ENCODE measurements at regions not wholly inside any gene's neighbourhood (a gene's known extent, or its start where the extent isn't known, plus 50 kb on each side); places are given as distances from the start of the nearest gene placed in this dataset.
A peak's percentile ranks its signal among the peaks of the same experiment; 100 is the strongest.
"Not testable (repeated sequence)": the region's sequence is repeated elsewhere in the genome, so short reads cannot be mapped to it uniquely, and the experiment has no call there.

GRCh38 chr5:15191012-15191411, 309.0 kb upstream of the FBXL7 start:
- DNase-seq, result no peak

- no peak for DNase-seq
Measured at GRCh38 chr5:15183520-15183919, 311.9 kb upstream of the ANKH start.

- no peak for DNase-seq
Measured at GRCh38 chr5:15170173-15170572, 298.6 kb upstream of the ANKH start.

DNA sequence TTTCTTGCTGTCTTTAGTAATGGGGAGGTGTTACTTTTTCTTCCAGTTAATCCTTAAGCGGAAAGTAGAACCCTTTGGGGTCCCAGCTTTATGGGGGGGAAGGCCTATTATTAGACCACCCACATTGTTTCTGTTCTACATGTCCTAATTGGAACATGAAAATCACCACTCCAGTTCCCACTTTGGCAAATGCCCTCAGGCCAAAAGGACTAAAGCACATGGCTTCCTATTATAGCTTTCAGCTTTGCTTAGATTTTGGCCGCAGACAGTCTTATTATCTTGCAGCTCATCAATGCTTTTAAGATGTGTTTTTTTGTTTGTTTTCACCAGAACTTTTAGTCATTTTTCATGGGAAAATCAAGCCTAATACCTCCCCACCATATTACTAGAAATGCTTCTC, 296.8 kb upstream of the ANKH start:
- DNase-seq, result no peak

- DNase-seq, result no peak
Measured at GRCh38 chr5:15160091-15160490, 288.5 kb upstream of the ANKH start.

DNA sequence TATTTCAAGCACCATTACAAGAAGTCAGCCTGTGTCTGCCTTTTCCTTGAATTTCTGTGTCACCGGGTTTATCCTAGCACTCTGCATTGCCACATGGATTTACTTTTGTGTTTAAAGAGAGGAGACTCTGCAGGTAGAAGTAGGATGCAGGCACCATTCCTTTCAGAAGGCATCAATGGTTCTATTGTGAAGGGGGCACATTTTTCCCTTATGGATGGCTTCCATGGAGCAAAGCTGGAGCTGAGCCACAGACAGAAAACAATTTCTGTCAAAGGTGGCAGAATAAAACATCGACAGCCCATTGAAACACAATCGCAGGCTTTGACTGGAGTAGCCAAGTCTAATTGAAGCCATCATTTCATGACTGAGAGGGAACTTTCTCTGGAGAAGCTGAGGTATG, 288.0 kb upstream of the ANKH start:
- no peak for DNase-seq

- no peak for DNase-seq
Measured at GRCh38 chr5:15142458-15142857, 270.9 kb upstream of the ANKH start.

GRCh38 chr5:15137414-15137813, 265.8 kb upstream of the ANKH start:
- no peak for DNase-seq

- no peak for DNase-seq
Measured at GRCh38 chr5:15135661-15136060, 264.1 kb upstream of the ANKH start.

- DNase-seq, result no peak
Measured at GRCh38 chr5:15133456-15133965, 261.9 kb upstream of the ANKH start.

- DNase-seq, result no peak
Measured at GRCh38 chr5:15132816-15133405, 261.3 kb upstream of the ANKH start.

DNA sequence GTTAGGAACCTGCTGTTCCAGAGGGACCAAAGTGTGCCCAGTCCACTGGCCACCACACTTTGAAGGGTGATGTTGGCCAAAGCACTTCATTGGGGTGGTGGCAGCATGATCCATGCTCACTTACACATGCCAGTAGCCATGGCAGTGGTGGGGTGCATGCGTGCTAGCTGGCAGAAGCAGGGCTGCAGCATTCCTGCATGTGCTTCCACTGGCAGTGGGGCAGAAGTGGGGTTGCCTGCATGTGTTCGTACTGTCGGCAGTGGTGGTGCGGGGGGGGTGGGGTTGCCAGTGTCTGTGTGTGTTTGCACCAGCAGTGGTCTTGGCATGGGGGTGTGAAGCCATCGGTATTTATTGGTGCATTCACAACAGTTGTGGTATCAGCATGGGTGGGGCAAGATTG, 260.3 kb upstream of the ANKH start:
- no peak for DNase-seq

DNA sequence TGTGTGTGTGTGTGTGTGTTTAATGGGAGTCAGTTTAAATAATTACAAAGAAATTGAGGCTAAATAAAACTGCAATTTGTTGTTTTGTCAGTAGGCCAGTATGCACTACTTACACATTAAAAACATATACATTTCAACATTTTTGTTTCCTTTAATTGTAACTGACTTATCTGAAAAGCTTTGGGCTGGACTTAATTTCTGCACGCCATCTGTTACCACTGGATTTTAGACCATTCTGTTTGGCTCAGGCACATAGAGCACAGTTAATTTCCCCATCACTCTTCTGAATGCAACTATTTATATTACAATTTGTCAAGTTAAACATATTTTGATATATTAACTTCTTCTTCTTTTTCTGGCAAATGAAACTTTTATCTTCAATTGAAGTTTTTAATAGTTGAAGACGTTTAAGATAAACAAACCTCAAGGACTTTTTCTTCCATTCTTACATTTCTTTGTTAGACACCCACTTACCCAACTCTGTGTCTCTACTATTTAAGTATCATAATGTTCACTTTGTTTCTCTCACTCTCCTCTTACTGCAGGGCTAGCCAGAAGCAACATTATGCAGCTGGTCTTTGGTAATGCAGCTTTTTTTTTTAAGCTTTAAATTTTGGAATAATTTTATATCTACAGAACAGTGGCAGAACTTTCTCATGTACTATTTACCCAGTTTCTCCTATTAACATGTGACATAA, 253.4 kb upstream of the ANKH start:
- no peak for DNase-seq

DNA sequence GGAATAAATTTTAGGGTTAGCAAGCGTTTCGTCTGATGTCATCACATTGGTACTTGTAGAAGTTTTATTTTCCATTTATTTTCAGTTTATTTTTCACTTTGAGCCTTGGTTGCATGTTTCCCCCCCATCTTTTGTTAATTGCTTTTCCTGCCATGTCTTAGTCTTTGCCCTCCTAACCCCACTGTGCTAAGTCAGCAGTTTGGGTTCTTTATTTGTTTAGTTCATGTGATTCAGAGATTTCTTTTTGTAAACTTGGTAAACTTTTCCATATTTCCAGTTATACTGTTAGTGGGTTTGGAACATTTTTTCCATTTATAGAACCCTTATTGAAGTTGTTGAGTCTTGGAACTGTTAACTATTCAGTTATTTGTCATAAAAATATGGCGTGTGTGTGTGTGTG, 252.9 kb upstream of the ANKH start:
- no peak for DNase-seq

- DNase-seq, result no peak
Measured at GRCh38 chr5:15117688-15118087, 246.1 kb upstream of the ANKH start.

- DNase-seq, result no peak
Measured at GRCh38 chr5:15116996-15117395, 245.4 kb upstream of the ANKH start.

- no peak for DNase-seq
Measured at GRCh38 chr5:15106530-15107283, 235.1 kb upstream of the ANKH start.

- DNase-seq, result peak; percentile 29
Measured at GRCh38 chr5:15105799-15106393, 234.3 kb upstream of the ANKH start.

DNA sequence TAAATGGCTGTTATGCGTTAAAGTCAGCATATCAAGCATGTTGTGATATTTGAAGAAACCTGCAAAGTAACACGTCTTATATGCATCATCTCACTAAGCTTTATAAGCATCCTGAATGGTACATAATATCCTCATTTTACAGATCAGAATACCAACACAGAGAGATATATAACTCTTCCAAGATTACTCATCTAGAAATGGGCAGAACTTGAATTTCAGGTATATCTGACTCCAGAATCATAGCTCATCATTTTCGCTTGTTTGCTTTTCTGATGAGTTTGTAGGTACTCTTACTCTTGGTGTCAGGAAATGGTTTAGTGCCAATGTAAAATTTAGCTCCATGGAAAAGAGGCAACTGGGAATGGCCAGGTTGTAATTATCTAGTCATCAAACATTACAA, 232.3 kb upstream of the ANKH start:
- DNase-seq, result no peak

DNA sequence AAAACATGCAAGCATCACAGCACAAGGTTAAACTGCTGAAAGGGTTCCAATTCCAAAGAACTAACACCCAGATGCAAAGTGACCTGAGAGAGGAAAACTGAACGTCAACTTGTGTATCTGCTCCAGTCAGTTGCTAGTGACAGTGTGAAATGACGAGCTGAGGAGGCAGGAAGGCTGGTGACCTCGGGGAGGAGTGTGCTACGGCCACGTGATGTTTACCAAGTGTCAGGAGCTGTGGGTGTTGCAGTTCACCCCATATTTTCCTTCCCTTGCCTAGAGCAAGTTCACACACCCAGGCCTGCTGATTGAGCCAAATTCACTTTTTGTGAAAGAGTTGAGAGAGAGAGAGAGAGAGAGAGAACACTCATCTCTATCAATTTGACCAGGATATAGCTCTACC, 231.6 kb upstream of the ANKH start:
- DNase-seq, result peak; percentile 12

- DNase-seq, result no peak
Measured at GRCh38 chr5:15097552-15097951, 226.0 kb upstream of the ANKH start.

GRCh38 chr5:15096686-15097085, 225.1 kb upstream of the ANKH start:
- not testable (repeated sequence) for DNase-seq

- no peak for DNase-seq
Measured at GRCh38 chr5:15092801-15093200, 221.2 kb upstream of the ANKH start.

- no peak for DNase-seq
Measured at GRCh38 chr5:15085671-15086070, 214.1 kb upstream of the ANKH start.
